PFSK-1 (cell line): ENCODE measurements at regions not wholly inside any gene's neighbourhood (a gene's known extent, or its start where the extent isn't known, plus 50 kb on each side); places are given as distances from the start of the nearest gene placed in this dataset.

ENCODE experiments used
- FOXP2 ChIP-seq: optimal IDR thresholded peaks from 2 replicates; pipeline ENCODE3; 2011; ENCODE audit warnings: borderline replicate concordance, control low read depth, inconsistent platforms; ENCODE audit not compliant: insufficient read depth; ENCODE audit errors: extremely low read length, extremely low read depth
- POLR2AphosphoS5 ChIP-seq: IDR thresholded peaks from 2 replicates; pipeline ENCODE4 v1.6.1; 2012; ENCODE audit warnings: low read depth, mild to moderate bottlenecking, control low read depth, low read length, moderate library complexity
- REST ChIP-seq, 2 experiments: IDR thresholded peaks; 2 replicates each; pipeline versions ENCODE4 v1.6.1 to v1.8.0; 2011 to 2012; ENCODE audit warnings: low read depth in 2 of 2, low read length in 2 of 2, control low read depth in 1 of 2, inconsistent platforms in 1 of 2, mild to moderate bottlenecking in 1 of 2, moderate library complexity in 1 of 2; ENCODE audit not compliant: insufficient read depth in 1 of 2
- SIN3A ChIP-seq: IDR thresholded peaks from 2 replicates; pipeline ENCODE4 v1.6.1; 2012; ENCODE audit warnings: mild to moderate bottlenecking, low read length, moderate library complexity, borderline replicate concordance; ENCODE audit not compliant: insufficient read depth
- TAF1 ChIP-seq: IDR thresholded peaks from 2 replicates; pipeline ENCODE4 v1.6.1; 2012; ENCODE audit warnings: low read length, control low read depth, borderline replicate concordance; ENCODE audit not compliant: insufficient read depth

- no peak for TF ChIP-seq FOXP2
- no peak for TF ChIP-seq SIN3A
- no peak for TF ChIP-seq POLR2AphosphoS5
- TF ChIP-seq REST (IDR thresholded peaks at IDR 0.05; ENCODE audit: insufficient read depth in 1 of 2, low read depth in 2 of 2, low read length in 2 of 2): no peak
- no peak for TF ChIP-seq TAF1
Observed at GRCh38 chr5:168086746-168087145, 204.7 kb upstream of the WWC1 start.

GRCh38 chr5:168088410-168089173 is 202.9 kb upstream of the WWC1 start:
- TF ChIP-seq SIN3A (no peak), REST (IDR thresholded peaks at IDR 0.05; ENCODE audit: insufficient read depth in 1 of 2, low read depth in 2 of 2, low read length in 2 of 2) (no peak), TAF1 (no peak), FOXP2 (no peak), POLR2AphosphoS5 (no peak)

- TF ChIP-seq SIN3A (no peak), TAF1 (no peak), FOXP2 (no peak), POLR2AphosphoS5 (no peak), REST (IDR thresholded peaks at IDR 0.05; ENCODE audit: insufficient read depth in 1 of 2, low read depth in 2 of 2, low read length in 2 of 2) (no peak)
Observed at GRCh38 chr5:168089201-168089887, 202.1 kb upstream of the WWC1 start.

GRCh38 chr5:168092209-168093185 is 198.9 kb upstream of the WWC1 start:
- TF ChIP-seq FOXP2 (no peak), SIN3A (no peak), REST (IDR thresholded peaks at IDR 0.05; ENCODE audit: insufficient read depth in 1 of 2, low read depth in 2 of 2, low read length in 2 of 2) (no peak), POLR2AphosphoS5 (no peak), TAF1 (no peak)
